Activated CD4-positive, alpha-beta T cell treated with anti-CD3 and anti-CD28 coated beads for 4 hours (primary cell): ENCODE measurements at regions not wholly inside any gene's neighbourhood (a gene's known extent, or its start where the extent isn't known, plus 50 kb on each side); places are given as distances from the start of the nearest gene placed in this dataset.

Source experiments
- DNase-seq, 2 donors: peaks; one replicate each; pipeline ENCODE4 v3.0.0-alpha.2; 2020

DNA sequence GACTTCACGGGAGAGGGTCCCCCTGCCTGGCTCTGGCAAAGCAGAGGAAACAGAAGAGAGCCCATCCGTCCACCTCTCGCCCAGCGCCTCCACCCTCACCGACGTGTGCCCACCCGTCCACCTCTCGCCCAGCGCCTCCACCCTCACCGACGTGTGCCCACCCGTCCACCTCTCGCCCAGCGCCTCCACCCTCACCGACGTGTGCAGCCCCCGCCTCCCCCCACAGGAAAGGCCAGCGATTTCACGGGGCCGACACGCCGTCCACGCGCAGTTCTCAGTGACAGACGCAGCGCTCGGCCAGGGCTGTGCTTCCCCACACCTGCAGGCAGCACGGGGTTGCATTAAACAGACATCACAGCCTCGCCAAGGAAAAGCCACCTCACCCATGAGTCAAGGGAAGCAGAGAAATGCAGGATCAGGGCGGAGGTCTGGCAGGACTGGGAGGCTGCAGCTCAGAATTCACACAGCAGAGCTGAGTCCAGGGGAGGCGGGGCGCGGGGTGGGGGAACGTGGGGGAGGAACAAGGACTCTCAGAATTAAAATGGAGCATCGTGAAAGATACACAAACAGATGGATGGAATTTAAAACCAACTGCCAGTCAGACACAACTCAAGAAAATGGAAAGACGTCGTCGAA, 377.7 kb downstream of the BRD1 start:
- no peak for DNase-seq

DNA sequence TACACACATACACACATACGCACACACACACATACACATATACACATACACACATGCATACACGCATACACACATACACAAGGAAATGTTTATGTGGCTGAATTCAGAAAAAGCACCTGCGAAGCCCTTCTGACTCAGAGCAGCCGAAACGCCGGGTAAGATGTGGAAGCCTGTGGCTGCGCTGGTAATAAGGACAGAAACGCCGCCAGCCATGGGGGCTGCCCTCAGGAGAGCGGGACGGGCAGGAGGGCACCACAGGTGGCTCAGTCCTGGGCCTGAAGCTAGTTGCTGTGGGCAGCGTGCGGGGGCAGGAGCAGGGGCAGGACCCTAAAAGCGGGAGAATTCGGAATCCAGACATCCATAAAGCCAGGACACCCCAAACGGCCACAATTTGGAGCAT, 378.3 kb downstream of the BRD1 start:
- DNase-seq: no peak

DNA sequence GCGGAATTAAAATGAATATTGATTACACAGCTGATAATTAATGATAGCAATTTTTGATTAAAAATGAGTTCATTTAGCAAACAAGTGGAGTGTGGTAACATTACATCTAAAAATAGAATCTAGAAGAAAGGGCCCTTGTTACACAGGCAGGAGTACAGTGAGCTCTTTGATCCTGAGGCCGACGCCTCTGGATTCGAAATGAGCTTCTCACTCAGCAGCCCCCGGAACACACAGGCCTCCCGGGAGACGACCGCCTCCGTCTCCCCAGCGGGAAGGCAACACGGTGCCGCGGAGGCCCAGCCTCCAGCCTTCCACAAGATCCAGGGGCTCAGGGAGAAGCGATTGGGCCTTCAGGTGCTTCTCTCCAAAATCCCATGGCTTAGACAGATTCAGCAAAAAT, 379.1 kb downstream of the BRD1 start:
- no peak for DNase-seq

DNA sequence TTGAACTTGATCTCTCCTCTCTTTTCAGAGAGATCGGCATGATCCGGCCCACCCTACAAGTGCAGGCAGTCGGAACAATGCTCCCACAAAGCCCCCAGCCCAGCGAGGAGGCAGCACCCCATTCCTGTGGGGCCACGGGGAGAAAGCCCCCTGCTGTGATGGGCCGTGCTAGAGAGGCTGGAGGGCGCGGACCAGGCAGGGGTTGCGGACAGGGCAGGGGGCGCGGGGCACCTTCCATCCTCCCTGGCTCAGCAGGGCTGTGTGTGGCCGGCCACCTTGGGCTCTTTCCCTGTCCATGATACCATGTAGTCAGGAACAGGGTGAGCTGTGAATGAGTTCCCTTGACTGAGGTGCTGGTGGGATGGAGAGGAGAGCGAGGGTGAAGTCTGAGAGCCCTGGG, 379.8 kb downstream of the BRD1 start:
- DNase-seq: no peak

DNA sequence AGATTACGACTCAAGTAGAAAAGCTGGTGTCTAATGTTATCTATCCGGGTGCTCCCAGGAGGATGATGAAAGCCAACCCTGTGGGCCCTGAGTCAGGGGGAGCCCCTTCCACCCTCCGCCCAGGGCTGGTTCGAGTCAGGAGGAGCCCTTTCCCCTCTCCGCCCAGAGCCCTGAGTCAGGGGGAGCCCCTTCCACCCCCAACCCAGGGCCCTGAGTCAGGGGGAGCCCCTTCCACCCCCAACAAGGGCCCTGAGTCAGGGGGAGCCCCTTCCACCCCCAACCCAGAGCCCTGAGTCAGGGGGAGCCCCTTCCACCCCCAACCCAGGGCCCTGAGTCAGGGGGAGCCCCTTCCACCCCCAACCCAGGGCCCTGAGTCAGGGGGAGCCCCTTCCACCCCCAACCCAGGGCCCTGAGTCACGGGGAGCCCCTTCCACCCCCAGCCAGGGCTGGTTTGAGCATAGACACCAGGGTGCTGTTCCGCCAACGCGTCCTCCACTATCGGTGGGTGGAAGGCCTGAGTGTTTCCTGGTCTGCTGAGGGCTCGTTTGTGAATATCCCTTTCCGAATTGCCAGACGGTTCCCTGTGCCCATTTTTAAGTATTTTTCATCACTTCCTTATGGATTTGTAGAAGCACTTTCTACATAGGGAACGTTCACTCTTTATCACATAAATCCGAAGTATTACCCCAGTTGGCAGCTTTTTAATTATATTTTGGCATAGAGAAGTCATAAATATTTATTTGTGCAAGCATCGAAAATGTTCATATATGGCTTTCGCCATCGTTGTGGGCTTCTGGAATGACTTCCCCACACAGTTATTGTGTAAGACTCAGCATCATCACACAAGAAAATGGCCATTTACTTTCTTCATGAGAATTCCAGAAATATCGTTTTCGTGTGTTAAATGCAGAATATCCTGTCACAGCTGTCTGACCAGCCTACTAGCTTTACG, 380.6 kb downstream of the BRD1 start:
- no peak for DNase-seq

DNA sequence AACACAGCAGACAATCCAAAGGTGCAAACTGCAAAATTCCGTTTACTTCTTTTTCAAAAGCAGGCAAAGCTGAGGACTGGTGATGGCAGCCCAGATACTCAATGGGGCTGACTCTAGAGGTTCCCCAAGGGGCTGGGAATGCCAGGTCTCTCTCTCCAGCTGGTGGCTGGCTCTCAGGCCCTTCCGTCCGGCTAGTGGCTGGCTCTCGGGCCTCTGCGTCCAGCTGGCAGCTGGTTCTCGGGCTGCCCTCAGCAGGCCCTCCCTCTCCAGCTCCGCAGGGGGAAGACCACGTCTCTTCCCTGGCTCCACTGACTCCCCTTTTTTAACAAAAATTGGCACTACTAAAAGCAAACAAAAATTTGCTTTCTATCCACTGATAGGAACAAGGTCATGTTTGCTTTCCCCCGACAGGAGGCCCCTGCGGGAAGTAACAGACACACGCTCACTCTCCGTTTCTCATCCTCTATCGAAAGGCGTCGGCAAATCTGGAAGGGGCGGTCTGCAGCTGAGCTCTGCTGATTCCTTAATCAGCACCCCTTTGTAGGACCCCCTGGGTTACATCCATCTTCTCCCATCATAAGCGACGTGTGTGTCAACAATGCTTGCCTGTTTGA, 381.4 kb downstream of the BRD1 start:
- no peak for DNase-seq

DNA sequence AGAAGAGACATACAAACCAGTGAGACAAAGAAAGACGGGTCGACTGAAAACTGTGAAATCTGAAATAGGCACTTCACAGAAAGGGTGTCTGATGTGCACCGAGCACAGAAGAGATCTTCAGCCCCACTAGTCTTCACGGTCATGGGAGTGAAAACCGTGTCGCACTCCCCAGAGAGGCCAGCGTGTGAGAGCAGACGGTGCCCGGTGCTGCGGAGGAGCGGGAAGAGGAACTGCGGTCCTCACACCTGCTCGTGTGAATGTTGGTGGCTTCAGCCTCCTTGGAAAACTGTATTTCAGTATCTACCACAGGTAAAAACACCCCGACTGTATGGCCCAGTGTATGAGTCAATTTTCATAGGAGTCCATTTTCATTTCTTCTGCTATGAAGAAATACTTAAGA, 382.9 kb downstream of the BRD1 start:
- DNase-seq: no peak

DNA sequence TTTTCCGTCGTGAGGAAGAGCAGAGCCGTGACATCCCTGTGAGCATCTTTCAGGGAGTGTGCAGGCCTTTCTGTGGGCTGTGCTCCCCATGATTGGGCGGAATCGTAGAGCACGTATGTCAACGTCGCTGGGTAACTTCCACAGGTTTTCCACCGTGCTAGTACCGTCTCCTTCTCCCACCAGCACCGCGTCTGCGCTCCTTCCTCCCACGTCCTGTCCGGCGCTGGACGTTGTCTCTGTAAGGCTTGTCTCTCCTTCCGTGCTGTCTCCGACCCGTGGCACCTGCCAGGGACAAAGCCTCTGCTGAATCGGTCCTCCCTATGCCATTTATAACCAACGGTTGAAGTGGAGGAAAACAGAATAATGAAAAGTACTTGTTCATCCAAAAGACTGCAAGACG, 386.7 kb downstream of the BRD1 start:
- DNase-seq: no peak

DNA sequence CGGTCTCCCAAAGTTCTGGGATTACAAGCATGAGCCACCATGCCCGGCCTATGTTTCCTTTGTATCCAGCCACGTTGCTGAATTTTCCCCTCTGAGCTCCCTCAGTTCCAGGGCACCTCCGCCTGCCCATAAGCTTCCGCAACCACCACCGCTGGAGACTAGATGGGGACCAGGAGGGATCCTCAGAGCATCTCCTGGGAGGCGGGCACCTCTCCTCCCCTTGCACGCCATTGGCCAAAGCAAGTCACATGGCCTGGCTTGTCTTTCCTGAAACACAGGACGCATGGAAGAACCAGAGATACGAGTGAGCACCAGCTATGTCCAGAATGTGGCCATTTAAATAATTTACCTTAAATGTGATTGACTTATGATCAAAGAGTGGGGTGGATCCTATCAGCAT, 388.3 kb downstream of the BRD1 start:
- DNase-seq: no peak

DNA sequence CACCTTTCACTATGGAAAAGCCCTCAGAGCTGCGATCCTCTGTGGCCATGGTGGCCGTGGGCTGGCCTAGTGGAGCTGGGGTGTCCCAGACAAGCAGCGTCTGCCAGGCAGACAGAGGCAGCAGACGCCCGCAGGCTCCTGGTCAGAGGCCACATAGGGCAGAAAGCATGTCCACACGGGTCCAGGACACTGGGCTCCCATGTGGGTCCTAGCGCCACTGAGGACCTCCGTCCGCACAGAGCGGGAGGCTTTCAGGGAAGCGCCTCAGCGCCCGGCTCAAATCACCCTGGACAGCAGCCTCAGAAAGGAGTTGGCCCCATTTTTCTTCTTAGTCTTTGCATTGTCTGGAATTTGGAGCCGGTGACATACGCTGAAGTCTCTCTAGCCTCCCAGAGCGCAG, 389.7 kb downstream of the BRD1 start:
- DNase-seq: no peak

DNA sequence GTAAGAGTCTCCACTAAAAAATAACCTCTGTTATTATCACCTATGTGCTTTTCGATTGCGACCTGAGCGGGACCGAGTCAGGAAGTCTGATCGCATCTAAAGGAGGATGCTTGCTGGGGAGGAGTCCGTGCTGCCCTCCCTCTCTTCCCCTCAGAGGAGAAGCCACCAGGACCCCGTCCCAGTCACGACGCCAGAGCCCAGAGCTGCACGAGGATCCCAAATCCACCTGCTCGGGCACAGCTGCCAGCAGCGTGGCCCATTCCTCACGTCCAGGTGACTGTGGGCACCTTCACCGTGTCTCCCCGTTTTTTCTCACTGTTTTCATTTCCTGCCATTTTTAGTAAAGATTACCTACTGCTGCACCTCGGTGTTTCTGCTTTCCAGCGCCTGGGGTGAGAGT, 390.3 kb downstream of the BRD1 start:
- DNase-seq: no peak

DNA sequence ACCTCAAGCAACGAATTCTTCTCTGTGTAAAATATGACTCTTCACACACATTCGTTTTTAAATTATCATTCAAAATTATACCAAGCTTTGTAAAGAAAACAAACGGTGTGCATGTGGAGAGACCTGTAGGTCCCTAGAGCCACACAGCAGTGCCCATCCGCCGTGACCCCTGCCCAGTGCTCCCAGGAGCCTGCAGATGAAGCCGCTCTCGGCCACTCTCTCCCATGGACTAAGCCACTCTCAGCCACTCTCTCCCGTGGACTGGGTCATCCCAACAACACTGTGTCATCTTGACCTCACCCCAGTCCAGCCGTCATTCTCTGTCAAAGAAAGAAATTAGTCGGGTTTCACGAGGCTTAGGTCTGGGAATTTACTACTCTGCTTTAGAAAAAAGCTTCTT, 391.6 kb downstream of the BRD1 start:
- DNase-seq: no peak

DNA sequence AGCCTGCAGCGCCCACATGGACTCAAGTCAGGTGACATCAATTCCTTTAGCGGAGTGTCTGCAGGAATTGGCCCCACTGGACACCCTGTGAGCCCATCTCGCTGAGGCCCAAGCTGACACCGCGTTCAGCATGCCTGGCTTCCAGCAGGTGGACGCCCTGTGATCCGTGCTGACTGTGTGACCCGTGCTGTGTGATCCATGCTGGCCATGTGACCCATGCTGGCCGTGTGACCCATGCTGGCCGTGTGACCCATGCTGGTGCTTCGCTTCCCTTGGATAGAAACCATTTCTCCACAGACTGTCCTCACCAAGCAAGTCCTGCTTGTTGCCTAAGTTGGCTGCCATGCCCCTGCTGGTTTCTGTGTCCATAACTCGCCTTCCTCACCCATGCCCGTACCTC, 392.1 kb downstream of the BRD1 start:
- DNase-seq: no peak

DNA sequence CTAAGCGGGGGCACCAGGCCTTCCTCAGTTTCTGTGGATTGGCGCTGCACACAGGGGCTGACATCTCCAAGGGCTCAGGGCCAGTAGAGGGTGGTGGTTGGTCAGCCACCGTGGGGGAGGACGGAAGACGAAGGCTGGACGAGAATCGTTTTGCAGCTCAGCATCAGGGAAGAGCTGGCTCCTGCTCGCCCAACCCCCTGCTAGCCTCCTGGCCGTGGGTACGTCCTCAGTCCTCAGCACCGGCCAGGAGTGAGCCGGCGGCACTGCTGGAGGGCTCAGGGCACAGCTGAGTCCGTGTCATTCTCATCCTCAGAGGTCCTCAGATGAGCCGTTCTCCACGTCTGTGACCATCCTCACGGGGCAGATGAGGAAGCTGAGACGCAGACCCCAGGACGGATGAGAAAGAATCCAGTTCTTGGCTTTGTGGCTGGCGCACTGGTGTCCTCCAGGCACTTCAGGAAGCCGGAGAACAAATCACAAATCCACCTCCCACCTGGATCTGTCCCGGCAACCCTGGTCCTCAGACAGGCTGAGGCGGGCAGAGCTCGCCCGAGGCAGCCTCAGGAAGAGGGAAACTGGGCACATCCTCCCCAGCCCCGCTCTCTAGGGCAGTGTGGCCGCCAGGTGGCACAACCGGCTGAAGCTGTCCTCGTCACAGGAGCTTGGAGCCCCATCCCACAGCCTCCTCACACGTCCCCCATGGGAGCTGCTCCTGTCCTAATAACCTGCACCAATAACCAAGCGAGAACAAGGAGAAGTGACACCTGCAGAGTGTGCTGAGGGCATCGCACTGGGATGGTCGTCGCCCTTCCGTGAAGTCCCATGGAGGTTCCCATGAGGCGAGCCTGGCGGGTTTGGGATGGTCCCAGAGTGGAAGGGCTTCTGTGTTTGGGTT, 393.7 kb downstream of the BRD1 start:
- no peak for DNase-seq

DNA sequence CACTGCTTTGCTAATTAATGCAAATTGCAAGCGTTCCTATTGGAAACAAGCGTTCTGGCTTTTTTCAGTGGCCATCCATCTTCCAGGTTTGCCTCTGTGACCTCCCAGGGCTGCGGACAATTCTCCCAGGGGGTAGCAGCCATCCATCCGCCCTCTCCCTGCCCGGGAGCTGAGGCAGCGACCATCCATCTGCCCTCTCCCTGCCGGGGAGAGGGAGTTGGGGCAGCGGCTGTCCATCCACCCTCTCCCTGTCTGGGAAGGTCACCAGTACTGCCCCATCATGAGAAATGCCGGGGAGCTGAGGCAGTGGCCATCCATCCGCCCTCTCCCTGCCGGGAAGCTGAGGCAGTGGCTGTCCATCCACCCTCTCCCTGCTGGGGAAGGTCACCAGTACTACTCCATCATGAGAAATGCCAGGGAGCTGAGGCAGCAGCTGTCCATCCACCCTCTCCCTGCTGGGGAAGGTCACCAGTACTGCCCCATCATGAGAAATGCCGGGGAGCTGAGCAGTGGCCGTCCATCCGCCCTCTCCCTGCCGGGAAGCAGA, 394.7 kb downstream of the BRD1 start:
- no peak for DNase-seq

DNA sequence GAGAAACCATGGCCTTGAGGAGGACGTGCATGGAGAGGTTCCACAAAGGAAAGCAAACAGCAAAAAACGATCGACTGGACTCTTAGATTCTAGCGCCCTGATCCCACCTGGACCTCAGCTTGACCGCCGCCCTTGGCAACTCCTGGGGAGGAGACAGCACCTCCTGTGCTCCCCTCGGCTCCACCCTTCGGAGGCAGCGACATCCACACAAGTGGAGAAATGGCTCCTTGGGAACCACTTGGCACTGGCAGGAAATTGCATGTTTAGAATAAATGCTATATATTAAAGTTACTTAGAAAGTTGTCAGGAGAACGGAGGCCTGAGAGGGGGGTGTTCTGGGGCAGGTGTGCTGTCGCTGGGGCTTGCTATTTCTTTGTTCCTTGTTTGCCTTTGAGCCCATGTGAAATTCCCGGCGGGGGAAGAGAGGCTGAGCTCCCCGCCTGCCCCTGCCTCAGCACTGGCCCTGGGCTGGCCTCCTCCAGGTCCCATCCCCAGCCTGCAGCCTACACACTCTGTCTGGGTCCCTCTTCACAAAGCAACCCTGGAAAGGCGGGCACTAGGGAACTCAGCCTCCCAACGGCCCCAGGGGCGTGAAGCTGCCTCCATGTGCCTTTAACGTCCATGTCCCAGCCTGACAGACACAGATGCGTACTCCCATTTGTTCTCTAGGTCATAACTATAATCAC, 395.3 kb downstream of the BRD1 start:
- DNase-seq: no peak

DNA sequence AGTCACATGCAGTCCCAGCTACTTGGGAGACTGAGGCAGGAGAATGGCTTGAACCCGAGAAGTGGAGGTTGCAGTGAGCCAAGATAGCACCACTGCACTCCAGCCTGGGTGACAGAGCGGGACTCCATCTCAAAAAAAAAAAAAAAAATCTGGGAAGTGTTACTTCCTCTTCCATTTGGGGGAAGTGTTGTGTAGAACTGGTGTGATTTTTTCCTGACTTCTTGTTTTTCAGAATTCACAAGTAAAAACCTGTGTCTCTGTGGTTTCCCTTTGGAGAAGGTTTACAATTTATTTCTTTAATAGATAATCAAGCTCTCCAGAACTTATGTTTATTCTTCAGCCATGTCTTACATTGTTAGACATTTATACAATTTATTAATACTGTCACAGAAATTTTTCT, 396.1 kb downstream of the BRD1 start:
- DNase-seq: no peak

DNA sequence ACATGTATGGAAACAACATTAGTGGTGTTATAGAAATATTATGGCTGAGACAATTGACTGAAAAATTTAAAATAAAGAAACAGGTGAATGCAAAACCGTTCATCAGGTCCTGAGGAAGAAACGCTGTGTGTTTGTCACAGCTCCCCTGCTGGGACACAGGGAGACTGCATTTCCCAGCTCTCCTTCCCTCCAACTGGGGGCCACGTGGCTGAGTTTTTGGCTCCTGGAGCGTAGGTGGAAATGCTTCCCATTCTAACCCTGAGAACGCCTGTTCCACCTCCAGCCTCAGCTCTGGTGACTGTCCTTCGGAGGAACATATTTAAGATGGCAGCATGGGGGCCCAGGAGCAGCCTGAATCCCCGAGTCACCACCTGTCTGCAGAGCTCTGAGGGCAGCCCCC, 398.6 kb downstream of the BRD1 start:
- no peak for DNase-seq

DNA sequence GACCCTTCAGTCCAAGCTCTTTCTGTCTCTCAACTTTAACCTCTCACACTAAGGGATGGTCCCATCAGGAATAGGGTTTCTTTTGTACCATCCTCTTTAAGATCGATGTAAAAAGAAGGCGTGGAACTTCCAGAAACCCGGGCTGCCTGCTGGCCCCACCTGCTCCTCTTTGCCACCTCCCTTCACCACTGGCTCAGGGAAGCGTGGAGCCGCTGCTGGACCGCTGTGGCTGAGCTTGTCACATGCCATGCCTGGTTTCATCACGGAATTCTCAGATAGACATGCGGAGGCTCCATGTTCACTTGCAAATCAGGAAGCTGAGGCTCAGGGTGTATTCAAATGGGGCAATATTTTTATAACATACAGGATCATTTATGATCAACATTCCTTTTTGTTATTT, 399.7 kb downstream of the BRD1 start:
- no peak for DNase-seq

DNA sequence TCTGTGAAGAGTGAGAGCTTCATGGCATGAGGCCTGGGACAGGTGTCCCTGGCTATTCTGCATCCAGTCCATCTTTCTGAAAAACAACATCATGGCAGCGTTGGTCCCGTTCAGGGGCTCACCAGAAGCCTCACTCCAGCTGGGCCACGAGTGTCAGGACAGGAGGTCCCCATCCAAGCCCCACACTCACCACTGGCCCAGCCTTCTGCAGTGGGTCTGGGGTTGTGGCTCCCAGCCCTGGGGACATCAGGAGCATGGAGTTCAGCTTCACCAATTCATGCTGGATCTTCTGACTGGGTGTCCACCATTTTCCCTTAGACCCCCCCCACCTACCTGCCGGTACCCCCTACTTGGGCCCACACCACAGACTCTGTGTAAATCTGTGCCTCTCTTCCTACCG, 400.3 kb downstream of the BRD1 start:
- no peak for DNase-seq

DNA sequence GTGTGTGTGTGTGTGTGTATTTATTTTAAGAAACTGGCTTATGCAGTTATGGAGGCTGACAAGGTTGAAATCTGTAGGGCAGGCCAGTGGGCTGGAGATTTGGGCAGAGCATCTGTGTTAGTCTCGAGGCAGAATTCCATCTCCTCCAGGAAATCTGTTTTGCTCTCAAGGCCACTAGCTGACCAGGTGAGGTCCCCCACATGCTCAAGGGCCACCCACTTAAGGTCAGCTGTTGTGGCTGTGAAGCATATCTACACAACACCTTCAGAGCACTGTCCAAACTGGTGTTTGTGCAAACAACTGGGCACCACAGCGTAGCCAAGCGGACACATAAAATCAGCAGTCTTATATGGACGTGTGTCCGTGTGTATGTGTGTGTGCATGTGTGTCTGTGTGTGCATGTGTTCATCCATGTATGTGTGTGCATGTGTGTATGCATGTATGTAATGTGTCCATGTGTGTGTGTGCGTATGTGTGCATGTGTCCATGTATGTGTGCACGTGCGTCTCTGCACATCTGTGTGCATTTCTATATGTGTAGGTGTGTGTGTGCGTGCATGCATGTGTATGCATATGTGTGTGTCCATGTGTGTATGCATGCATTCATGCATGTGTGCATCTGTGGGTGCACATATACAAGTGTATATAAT, 400.9 kb downstream of the BRD1 start:
- DNase-seq: no peak

DNA sequence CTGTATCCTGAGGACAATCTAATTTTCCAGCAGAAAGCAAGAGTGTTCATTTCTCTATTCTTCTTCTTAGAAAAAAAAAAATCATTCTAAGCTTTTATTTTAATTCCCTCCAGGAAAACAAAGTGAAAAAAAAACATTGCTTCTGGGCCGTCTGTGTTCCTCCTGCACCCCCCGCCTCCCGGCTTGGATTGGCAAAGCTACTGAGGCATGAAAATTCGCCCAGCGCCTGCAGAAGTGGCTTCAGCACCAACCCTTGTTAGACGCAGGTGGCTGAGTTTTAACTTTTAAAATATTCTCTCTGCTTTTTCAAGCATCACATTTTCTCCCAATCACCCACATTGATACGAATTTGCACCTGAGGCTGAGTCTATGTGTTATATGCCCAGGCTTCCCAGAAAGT, 401.6 kb downstream of the BRD1 start:
- DNase-seq: no peak
